ENCODE measurements at regions not wholly inside any gene's neighbourhood (a gene's known extent, or its start where the extent isn't known, plus 50 kb on each side); places are given as distances from the start of the nearest gene placed in this dataset.

DNA sequence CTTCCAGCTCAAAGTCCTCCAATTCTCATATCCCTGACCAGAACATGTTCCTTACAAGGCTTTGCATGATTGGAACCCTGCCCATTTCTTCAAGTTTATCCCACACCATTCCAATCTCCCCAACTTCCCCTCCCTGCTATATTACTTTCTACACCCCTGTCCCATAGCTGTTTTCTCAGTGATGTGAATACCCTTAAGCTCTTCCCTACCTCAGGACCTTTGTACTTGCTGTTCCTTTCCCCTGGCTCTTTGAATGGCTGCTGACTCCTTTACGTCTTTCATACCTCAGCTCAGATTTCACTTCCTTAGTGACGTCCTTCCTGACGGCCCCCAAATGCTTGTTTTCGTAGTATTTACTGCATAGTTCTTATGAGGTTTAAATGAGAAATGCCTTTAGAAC is 166.2 kb upstream of the ZNF462 start:
- TF ChIP-seq, protein P1, sequence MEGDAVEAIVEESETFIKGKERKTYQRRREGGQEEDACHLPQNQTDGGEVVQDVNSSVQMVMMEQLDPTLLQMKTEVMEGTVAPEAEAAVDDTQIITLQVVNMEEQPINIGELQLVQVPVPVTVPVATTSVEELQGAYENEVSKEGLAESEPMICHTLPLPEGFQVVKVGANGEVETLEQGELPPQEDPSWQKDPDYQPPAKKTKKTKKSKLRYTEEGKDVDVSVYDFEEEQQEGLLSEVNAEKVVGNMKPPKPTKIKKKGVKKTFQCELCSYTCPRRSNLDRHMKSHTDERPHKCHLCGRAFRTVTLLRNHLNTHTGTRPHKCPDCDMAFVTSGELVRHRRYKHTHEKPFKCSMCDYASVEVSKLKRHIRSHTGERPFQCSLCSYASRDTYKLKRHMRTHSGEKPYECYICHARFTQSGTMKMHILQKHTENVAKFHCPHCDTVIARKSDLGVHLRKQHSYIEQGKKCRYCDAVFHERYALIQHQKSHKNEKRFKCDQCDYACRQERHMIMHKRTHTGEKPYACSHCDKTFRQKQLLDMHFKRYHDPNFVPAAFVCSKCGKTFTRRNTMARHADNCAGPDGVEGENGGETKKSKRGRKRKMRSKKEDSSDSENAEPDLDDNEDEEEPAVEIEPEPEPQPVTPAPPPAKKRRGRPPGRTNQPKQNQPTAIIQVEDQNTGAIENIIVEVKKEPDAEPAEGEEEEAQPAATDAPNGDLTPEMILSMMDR (conservative IDR thresholded peaks at IDR 0.05; ENCODE audit: low read length), result no peak
- TF ChIP-seq EZH2phosphoT487 (IDR thresholded peaks at IDR 0.05; ENCODE audit: borderline replicate concordance), result no peak
- H3K27me3 ChIP-seq (ENCODE audit: insufficient read depth, low read length, poor library complexity, severe bottlenecking), result no peaks in the 10 kb centered on the region
- no peaks in the 10 kb centered on the region for H3K4me1 ChIP-seq (ENCODE audit: insufficient read depth, low read length, poor library complexity, severe bottlenecking)
- H2AFZ ChIP-seq (ENCODE audit: low read length), result no peak overlapping the region
- no peaks in the 10 kb centered on the region for H3K79me2 ChIP-seq (ENCODE audit: insufficient read depth, low read length)
- H3K9me3 ChIP-seq (ENCODE audit: insufficient read depth, low read depth, low read length), result no peaks in the 10 kb centered on the region
- no peaks in the 10 kb centered on the region for H4K20me1 ChIP-seq (ENCODE audit: insufficient read depth, low read length, poor library complexity, severe bottlenecking)
- no peak overlapping the region for H3K9ac ChIP-seq (ENCODE audit: low read depth, low read length, poor library complexity, severe bottlenecking)
- no peaks in the 10 kb centered on the region for H3K9me2 ChIP-seq (replicated peaks; ENCODE audit: low read depth, low read length)
- H3K4me2 ChIP-seq (ENCODE audit: low read depth, low read length, poor library complexity, severe bottlenecking), result no peak overlapping the region
- H3K36me3 ChIP-seq (ENCODE audit: insufficient read depth, low read length), result no peaks in the 10 kb centered on the region
- no peak overlapping the region for H3K4me3 ChIP-seq (ENCODE audit: low read length, poor library complexity, severe bottlenecking)
- no peaks in the 10 kb centered on the region for H3F3A ChIP-seq (ENCODE audit: low read depth)

DNA sequence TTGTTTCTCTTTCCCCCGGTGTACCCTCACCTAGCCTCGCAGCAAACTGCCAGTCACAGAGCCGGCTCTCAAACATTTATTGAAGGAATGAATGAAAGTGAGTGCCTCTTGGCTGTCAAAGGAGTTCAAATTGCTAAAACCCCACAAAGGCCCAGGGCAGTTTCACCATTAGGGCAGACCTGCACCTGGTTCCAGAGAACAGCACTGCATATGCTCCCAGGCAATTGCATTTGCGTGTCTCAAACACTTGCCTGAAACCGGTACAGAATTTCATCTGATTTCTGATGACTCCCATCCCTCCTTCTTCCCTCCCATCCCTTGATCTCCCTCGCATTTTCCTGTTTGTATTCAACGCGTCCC is 165.6 kb upstream of the ZNF462 start:
- Histone ChIP-seq H3K9me3 (ENCODE audit: insufficient read depth, low read depth, low read length) (no peaks in the 10 kb centered on the region), H3K36me3 (ENCODE audit: insufficient read depth, low read length) (no peaks in the 10 kb centered on the region), H3K9ac (ENCODE audit: low read depth, low read length, poor library complexity, severe bottlenecking) (no peak overlapping the region), H3K9me2 (replicated peaks; ENCODE audit: low read depth, low read length) (no peaks in the 10 kb centered on the region), H3F3A (ENCODE audit: low read depth) (no peaks in the 10 kb centered on the region), H4K20me1 (ENCODE audit: insufficient read depth, low read length, poor library complexity, severe bottlenecking) (no peaks in the 10 kb centered on the region), H3K79me2 (ENCODE audit: insufficient read depth, low read length) (no peaks in the 10 kb centered on the region), H3K4me2 (ENCODE audit: low read depth, low read length, poor library complexity, severe bottlenecking) (no peak overlapping the region), H3K4me3 (ENCODE audit: low read length, poor library complexity, severe bottlenecking) (no peak overlapping the region), H3K4me1 (ENCODE audit: insufficient read depth, low read length, poor library complexity, severe bottlenecking) (no peaks in the 10 kb centered on the region), H3K27me3 (ENCODE audit: insufficient read depth, low read length, poor library complexity, severe bottlenecking) (no peaks in the 10 kb centered on the region), H2AFZ (ENCODE audit: low read length) (no peak overlapping the region)
- TF ChIP-seq, protein P1 (conservative IDR thresholded peaks at IDR 0.05; ENCODE audit: low read length), result no peak
- TF ChIP-seq EZH2phosphoT487 (IDR thresholded peaks at IDR 0.05; ENCODE audit: borderline replicate concordance), result no peak

DNA sequence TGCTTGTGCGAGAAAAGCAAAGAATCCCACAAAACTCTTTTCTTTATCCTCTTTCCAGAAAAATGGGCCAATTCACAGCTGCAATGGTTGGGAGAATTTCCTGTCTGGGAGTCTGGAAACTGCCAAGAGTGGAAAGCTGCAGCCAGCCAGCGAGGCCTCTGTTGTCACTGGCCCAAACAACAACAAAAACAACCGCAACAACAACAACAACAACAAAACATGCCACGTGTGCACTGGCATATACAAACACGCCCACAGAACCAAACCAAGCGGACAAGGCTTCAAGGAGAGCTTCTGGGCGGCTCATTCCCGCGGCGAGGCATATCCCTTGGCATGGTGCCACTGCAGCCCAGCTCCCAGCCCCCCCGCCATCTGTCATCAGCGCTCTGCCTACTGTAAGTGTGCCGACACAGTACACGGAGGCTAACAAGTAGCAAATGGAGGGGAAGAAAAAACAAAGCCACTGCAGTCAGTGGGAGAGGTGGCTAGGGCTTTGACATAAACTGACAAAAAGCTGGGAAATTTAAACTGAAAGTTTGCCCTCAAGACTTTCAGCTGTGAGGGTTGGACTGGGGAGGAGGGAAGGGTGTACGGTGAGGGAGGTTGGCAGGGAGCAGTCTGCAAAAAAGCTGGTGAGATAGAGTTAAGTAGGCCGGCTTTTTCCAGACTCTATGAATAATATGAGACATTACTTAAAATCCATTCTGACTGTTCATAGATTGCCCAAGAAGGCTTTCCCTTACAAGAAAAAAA is 165.0 kb upstream of the ZNF462 start:
- H3K79me2 ChIP-seq (ENCODE audit: insufficient read depth, low read length), result no peaks in the 10 kb centered on the region
- no peaks in the 10 kb centered on the region for H3K9me3 ChIP-seq (ENCODE audit: insufficient read depth, low read depth, low read length)
- H3K9me2 ChIP-seq (replicated peaks; ENCODE audit: low read depth, low read length), result no peaks in the 10 kb centered on the region
- H3K4me3 ChIP-seq (ENCODE audit: low read length, poor library complexity, severe bottlenecking), result no peak overlapping the region
- H3K4me1 ChIP-seq (ENCODE audit: insufficient read depth, low read length, poor library complexity, severe bottlenecking), result no peaks in the 10 kb centered on the region
- no peaks in the 10 kb centered on the region for H3K36me3 ChIP-seq (ENCODE audit: insufficient read depth, low read length)
- no peaks in the 10 kb centered on the region for H3F3A ChIP-seq (ENCODE audit: low read depth)
- no peak overlapping the region for H2AFZ ChIP-seq (ENCODE audit: low read length)
- no peaks in the 10 kb centered on the region for H4K20me1 ChIP-seq (ENCODE audit: insufficient read depth, low read length, poor library complexity, severe bottlenecking)
- H3K27me3 ChIP-seq (ENCODE audit: insufficient read depth, low read length, poor library complexity, severe bottlenecking), result no peaks in the 10 kb centered on the region
- H3K9ac ChIP-seq (ENCODE audit: low read depth, low read length, poor library complexity, severe bottlenecking), result no peak overlapping the region
- no peak for TF ChIP-seq EZH2phosphoT487 (IDR thresholded peaks at IDR 0.05; ENCODE audit: borderline replicate concordance)
- TF ChIP-seq, protein P1 (conservative IDR thresholded peaks at IDR 0.05; ENCODE audit: low read length), result no peak
- H3K4me2 ChIP-seq (ENCODE audit: low read depth, low read length, poor library complexity, severe bottlenecking), result no peak overlapping the region

Data from Loucy (cell line).